Fibroblast of skin of right quadriceps (primary cell): ENCODE measurements at regions not wholly inside any gene's neighbourhood (a gene's known extent, or its start where the extent isn't known, plus 50 kb on each side); places are given as distances from the start of the nearest gene placed in this dataset.
A peak's percentile ranks its signal among the peaks of the same experiment; 100 is the strongest.

Experiments used
- DNase-seq: peaks from one replicate; pipeline ENCODE4 v3.0.0-alpha.2; 2013

- DNase-seq: no peak
These were observed 619.3 kb upstream of the ZNF608 start for GRCh38 chr5:125365747-125366146.

- DNase-seq: no peak
These were observed 621.3 kb upstream of the ZNF608 start for GRCh38 chr5:125367702-125368101.

- no peak for DNase-seq
These were observed 624.2 kb upstream of the ZNF608 start for GRCh38 chr5:125370461-125371205.

- peak; percentile 84 for DNase-seq
These were observed 626.5 kb upstream of the ZNF608 start for GRCh38 chr5:125372694-125373631.

- DNase-seq: no peak
These were observed 628.7 kb upstream of the ZNF608 start for GRCh38 chr5:125375143-125375542.

- peak; percentile 37 for DNase-seq
These were observed 629.7 kb upstream of the ZNF608 start for GRCh38 chr5:125376059-125376641.

- no peak for DNase-seq
These were observed 630.7 kb upstream of the ZNF608 start for GRCh38 chr5:125377141-125377540.

- DNase-seq: no peak
These were observed 634.9 kb upstream of the ZNF608 start for GRCh38 chr5:125381290-125381689.

- no peak for DNase-seq
These were observed 637.6 kb upstream of the ZNF608 start for GRCh38 chr5:125384071-125384470.

GRCh38 chr5:125390326-125390725 lies 643.9 kb upstream of the ZNF608 start:
- no peak for DNase-seq

- no peak for DNase-seq
These were observed 646.9 kb upstream of the ZNF608 start for GRCh38 chr5:125393221-125393815.

- no peak for DNase-seq
These were observed 648.3 kb upstream of the ZNF608 start for GRCh38 chr5:125394661-125395280.

- DNase-seq: no peak
These were observed 650.0 kb upstream of the ZNF608 start for GRCh38 chr5:125396462-125396861.

- no peak for DNase-seq
These were observed 652.0 kb upstream of the ZNF608 start for GRCh38 chr5:125398466-125398865.

GRCh38 chr5:125399885-125400284 lies 653.4 kb upstream of the ZNF608 start:
- DNase-seq: no peak

- peak; percentile 31 for DNase-seq
These were observed 655.5 kb upstream of the ZNF608 start for GRCh38 chr5:125401724-125402622.

GRCh38 chr5:125402787-125403186 lies 656.3 kb upstream of the ZNF608 start:
- DNase-seq: no peak

- DNase-seq: no peak
These were observed 657.6 kb upstream of the ZNF608 start for GRCh38 chr5:125404056-125404455.

GRCh38 chr5:125408448-125409233 lies 662.2 kb upstream of the ZNF608 start:
- DNase-seq: peak; percentile 96

- peak; percentile 89 for DNase-seq
These were observed 662.9 kb upstream of the ZNF608 start for GRCh38 chr5:125409234-125409860.
